ENCODE measurements at regions not wholly inside any gene's neighbourhood (a gene's known extent, or its start where the extent isn't known, plus 50 kb on each side); places are given as distances from the start of the nearest gene placed in this dataset.
A peak's percentile ranks its signal among the peaks of the same experiment; 100 is the strongest.

DNA sequence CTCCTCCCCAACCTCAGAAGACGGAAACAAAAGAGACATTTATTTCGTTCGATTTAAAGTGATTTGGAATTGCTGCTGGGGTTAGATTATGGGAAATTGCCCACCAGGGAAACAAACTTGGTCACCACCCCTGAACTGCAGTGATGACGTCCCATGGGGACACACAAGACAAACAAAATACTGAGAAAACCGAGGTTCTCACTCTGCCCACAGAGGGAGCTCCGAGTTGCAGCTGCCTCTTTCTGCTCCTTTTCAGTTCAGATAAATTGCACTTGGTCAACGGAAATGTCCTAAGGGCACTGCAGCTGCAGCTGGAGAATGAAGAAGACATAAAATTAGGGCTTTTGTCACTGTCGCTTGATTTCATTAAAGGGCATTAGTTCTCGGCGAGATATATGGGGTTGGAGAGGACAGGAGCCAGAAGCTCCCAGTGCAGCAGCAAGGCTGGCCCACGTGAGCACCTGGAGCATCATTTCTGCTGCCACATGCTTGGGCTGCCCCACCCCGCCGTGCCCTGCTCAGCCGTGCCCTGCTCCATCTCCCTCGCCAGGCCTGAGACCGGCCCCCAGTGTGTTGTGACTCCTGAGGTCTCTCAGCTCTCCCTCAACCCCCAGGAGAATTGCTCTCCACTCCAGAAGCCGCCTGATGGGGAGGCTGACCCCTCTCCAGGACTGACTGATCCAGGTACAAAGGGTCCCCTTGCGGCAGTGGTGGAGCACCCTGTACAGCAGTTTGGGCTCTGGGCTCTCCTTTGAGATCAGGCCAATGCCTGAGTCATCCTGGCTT lies 231.7 kb upstream of the AJAP1 start:
- no peak for DNase-seq (ENCODE audit: low read depth in 3 of 3)

DNA sequence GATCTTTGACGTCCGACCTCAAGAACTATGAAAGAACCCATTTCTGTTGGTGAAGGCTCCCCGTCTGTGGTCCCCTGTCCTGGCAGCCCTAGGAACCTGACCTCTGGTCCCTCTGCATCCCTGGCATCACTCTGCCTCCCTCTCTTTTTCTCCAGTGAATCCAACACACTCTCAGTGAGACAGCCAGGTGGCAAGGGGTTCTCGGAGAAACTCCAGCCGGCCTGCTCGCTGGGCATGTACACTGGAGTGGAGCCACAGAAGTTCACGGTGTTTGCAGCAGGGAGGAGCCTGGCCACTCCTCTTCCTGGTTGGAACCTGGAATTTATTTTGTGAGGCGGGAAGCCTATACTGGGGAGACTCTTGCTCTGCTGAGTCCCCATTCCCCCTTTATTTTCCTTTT lies 230.2 kb upstream of the AJAP1 start:
- no peak for DNase-seq (ENCODE audit: low read depth in 3 of 3)

DNA sequence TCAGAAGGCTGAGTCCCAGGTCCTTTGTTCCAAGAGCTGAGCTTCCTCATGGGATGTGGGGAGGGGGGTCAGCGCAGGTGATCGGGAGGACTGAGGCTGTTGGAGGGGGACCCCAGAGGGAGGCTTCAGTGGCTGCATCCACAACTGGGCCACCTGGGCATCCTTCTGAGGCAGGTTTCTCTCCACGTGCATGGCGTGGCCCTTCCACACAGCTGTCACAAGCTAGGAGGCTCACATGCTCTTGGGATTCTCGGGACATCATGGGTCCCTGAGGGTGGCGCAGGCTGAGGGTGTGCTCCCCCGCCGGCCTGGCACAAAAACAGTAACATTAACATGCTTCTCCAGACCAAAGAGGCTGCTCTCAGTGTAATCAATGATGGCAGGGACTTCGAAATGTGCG lies 229.6 kb upstream of the AJAP1 start:
- no peak for DNase-seq (ENCODE audit: low read depth in 3 of 3)

DNA sequence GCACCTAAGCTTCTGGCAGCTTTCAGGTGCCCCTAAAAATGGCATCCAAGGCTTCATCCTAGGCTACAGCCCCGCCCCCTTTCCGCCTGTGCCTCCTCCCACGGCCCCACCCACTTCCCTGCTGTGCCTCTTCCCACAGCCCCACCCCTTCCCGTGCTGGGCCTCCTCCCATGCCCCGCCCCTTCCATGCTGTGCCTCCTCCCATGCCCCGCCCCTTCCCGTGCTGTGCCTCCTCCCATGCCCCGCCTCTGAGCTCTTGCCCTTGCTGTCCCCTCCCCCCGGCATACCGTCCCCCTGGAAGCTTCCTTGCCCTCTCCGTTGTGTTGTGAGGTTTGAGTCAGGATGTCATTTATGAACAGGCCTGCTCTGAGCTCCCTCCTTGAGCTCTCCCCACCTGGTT lies 228.5 kb upstream of the AJAP1 start:
- peak in 1 of 3 experiments; percentile 0 for DNase-seq (ENCODE audit: low read depth in 3 of 3)

DNA sequence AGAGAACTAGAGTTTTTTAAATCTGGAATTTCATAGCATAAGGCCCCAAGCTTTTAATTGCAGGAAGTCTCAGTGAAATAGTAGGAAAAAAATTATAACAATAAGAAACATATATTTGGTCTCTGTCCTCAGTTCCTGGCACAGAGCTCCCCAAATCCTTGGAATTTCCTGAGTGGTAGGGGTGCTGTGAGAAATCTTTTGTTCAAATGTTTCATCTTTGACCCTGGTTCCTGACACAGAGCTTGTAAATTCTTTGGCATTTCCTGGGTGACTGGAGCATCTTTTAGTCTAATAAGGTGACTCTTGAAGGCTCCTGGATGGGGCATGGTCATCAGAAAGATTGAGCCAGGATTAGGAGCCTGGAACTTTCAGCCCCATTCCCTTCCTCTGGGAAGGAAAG lies 225.7 kb upstream of the AJAP1 start:
- no peak for DNase-seq (ENCODE audit: low read depth in 3 of 3)

DNA sequence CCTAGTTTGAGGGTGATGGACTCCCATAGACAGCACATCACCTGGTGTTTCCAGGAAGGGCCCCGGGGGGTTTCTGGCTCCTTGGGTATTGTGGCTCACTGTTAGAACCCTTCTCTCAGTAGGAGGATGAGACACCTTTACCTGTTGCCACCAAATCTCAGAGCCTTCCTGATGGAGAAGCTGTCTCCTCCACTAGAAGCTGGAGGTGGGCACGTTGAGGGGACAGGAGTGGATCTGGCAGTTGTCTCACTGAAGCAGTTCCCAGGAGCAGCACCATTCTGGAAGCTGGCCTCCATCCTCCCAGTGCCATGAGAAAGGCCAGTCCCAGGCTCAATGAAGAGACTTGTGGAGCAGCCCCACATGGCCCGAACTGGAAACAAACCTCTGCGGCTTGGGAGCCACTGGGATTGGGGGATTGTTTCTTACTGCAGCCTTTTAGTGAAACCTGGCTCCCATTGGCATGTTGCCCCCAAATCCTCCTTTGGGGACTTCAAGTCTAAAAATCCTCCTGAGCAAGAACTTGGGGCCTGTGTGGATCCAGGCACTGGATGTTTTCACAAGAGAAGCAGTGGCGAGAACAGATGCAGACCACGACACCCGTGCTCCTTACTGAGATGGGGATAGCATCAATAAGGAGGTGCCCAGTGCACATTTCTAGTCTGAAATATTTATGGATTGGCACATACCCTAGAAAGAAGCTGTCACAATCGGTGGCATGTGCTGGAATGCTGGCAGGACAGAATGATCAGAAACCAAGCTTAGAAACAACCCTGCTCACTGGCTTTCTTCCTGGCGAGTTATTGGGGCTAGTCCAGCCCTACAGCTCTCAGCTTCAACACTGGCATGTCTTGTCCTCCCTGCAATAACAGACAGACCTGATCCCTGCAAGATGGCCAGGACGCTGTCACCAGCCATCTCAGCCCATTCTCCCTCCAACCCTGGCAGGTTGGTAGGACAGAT lies 223.7 kb upstream of the AJAP1 start:
- no peak for DNase-seq (ENCODE audit: low read depth in 3 of 3)

DNA sequence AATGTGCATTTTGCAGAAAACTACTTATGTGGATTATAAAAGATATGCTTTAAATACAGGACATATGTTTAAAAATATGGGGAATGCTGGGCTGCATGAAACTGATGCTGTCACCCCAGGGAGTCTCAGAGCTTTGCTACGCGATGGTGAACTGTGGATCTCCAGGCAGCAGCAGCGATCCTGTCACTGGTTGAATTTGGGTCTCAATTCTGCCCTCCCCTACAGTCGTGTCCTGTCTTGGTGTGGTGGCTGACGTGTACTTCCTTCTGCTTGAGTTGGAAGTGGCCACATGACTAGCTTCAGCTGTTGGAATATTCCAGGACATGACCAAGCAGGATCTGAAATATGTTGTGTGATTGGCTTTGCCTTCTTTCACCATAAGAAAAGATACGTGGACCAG lies 222.9 kb upstream of the AJAP1 start:
- DNase-seq (ENCODE audit: low read depth in 3 of 3): no peak

DNA sequence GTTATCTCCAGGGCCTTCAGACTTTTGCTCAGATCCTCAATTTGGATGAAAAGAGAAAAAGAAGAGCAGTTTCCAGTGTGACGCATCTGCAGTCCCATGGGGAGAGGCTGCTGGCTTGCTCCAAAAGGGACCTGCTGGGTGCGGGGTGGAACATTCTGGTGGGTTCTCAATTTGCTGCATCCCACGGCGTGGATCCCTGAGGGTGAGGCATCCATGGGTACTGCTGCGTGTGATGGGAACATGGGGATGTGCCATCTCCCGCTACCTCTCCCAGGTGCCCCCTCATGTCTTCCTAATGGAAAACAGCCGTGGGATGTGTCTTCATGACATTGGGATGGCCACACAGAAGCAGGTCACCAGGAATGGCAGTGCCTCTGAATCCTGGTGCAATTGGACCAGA lies 221.3 kb upstream of the AJAP1 start:
- DNase-seq (ENCODE audit: low read depth in 3 of 3): no peak

DNA sequence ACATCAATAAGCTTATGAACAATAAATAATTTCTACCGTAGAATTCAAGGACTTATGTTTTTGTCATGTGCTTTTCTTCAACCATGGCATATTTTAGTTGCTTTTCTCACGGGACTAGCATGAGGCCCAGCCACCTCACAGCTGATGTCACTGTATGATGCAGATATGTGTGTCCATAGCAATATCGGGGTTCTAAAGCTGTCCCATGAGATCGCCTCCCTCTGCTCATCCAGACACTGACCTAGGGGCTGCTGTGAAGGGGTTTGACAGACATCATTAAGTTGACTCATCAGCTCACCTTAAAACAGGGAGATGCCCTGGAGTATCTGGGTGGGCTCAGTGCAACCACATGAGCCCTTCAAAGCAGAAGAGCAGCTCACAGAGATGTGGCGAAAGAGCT lies 210.3 kb upstream of the AJAP1 start:
- no peak for DNase-seq (ENCODE audit: low read depth in 3 of 3)

DNA sequence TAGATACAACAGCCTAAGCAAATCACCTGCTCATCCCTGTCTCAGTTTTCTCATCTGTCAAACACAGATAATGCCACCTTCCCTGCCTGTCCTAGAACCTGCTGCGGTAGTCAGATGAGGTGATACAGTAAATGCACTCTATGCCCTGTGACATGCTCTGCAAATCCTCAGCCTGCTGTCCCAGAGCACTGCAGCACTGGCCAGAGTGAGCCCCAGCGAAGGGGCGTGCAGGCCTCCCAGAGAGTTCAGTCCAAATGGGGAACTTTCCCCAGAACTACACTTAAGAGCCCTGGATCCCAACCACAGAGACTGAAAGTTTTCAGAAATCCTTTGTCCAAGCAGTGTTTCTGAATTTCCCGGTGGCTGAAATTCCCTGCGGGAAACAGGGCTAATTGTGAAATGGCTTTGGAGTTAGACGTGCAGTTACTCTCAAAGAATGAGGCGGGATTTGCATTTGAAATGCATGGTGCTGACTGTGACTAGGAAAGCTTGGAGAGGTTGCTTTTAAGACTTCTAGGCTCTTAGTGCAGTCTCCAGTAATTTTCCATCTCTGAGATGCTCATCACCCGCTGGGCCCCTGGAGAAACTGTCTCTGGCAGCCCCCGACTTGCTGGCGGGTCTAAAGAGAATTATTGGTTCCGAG lies 206.5 kb upstream of the AJAP1 start:
- DNase-seq (ENCODE audit: low read depth in 3 of 3): no peak

DNA sequence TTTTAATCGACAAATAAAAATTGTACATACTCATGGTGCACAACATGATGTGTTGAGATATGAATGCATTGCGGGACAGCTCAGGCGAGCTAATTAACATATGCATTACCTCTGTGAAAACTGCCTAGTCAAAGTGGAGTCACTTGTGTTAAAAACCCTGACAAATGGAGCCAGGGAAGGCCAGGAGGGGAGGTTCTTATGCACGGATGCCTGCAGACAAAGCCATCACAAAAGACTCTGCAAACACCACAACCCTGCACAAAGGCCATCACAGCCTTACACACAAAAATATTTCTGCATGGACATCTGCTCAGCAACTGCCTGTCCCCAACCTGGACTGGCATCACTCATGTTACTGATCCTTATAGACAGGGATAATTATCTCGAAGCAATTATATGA lies 204.4 kb upstream of the AJAP1 start:
- no peak for DNase-seq (ENCODE audit: low read depth in 3 of 3)

DNA sequence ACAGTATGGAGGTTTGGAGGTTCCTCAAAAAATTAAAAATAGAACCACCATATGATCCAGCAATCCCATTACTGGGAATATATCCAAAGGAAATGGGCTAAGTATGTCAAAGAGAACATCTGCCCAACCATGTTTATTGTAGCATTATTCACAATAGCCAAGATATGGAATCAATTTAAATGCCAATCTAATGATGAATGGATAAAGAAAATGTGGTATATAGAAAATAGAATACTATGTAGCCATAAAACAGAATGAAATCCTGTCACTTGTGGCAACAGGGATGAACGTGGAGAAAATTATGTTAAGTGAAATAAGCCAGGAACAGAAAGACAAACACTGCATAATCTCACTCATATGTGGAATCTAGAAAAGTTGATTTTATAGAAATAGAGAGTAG lies 201.7 kb upstream of the AJAP1 start:
- no peak for DNase-seq (ENCODE audit: low read depth in 3 of 3)

DNA sequence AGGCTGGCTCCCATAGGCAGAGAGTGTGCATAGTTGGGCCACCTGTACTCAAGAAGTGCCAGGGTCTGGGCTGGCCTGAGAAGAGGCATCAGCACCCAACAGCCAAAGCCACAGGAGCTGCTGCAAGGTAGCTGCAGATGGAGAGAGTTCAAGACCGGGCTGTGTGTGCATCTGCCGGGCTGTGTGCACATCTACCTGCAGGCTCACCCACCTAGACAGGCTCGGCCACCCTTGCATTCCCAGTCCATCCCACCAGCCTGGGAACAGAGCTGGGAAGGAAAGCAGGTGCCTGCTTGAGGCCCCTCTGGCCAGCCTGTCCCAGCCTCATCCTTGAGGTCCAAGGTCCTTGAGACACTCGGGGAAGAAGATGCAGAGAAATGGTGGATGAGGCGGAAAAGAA lies 194.4 kb upstream of the AJAP1 start:
- no peak for DNase-seq (ENCODE audit: low read depth in 3 of 3)

DNA sequence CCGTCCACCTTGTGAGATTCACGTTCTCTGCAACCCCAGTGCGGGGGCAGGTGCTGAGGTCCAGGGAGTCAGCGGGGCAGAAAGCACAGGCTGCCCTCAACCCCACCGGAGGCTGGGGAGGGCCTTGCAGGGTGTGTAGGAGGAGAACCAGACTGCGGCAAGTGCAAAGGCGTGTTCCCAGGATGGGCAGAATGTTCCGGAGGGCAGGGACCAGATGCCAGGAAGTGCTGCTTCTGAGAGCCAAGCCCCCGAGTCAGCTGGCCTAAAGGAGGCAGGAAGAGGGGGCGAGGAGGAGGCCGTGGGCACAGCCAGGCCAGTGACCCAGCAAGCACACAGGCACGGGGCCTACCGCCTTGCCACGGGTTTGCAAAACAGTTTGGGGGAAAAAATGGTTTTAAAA lies 193.8 kb upstream of the AJAP1 start:
- no peak for DNase-seq (ENCODE audit: low read depth in 3 of 3)

DNA sequence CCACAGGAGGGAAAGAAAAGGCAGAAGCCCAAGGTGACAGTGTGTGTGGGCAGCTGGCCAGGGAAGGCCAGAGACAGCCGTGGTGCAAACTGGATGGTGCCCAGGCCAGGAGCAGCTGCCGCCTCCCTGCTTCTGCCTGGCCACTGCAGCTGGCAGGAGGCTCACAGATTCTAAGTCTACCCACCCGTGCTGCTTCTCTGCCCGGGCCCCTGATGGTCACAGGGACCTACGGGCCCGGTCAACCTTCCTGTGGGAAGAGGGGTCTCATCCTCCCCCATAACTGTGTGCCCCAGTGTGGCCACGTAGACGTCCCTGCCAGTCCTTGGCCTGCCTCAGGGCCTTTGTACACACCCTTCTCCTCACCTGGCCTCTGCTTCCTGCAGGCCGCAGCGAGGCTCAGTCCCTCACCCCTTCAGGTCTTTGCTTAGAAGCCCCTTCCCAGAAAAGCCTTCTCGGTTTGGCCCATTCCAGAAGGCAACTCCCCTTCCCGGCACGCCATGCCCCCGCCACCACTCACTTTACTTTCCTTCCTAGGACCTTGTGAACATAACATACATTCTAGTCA lies 192.6 kb upstream of the AJAP1 start:
- DNase-seq (ENCODE audit: low read depth in 3 of 3): no peak

DNA sequence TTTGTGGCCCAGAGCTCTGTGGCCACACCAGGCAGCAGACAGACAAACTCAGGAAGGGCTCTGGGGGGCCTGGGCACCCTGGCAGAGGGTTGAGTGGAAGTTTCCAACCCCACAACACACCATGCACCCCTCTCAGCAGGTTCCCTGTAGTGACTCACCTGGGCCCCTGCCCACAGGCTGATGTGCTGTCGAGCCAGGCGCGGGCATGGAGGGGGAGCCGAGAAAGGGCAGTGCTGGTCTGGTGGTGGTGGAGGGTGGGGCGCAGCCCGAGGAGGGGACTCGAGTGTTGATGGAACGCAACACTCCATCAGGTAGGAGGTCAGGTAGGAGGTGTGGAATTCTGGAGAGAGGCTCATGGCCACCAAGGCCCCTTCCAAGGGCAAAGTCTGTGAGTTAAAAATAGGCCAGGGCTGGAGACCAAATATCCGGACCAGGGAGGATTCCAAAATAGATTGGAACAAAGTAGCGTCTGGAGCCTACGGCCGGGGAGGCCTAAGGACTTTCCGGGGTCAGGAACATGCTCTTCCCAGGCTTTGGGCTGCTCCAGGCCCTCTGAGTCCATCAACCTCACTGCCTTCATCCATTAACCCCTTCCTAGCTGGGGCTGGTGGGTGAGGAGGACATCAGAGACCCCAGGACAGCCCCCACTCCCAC lies 191.5 kb upstream of the AJAP1 start:
- DNase-seq (ENCODE audit: low read depth in 3 of 3): no peak

DNA sequence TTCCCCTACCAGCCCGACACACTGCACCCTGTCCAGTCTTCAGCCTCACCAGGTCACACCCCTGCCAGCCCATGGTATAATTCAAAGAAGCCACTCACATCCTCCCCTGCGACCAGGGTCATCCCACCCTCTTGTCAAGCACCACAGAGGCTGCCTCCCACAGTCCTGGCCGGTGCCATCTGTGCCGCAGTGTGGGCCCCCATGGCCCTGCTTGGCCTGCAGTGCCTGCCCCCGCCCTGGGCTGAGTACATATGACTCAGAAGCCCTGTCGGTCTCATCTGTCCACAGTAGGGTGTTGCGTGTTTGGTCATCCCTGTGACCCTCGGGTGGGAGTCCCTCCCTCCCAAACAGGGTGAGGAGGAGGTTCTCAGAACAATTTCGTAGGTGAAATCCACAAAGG lies 190.8 kb upstream of the AJAP1 start:
- DNase-seq (ENCODE audit: low read depth in 3 of 3): no peak

DNA sequence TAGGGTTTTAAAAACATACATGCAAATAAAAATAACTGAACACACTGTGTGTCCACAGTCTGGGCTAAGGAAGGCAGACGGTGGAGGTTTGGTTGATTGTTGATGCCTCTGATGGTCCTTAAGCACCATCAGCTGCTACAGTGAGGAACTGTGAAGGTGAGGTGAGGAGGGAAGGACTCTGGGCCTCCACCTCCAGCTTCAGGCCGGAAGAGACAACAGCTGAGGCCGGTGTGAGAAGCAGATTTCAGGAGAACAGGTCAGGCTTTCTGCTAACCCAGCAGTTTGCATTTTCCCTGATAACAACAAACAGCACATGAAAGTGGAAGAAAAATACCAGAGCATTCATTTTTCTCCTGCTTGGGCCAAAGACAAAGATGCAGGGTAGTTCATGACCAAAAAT lies 189.9 kb upstream of the AJAP1 start:
- DNase-seq (ENCODE audit: low read depth in 3 of 3): no peak

DNA sequence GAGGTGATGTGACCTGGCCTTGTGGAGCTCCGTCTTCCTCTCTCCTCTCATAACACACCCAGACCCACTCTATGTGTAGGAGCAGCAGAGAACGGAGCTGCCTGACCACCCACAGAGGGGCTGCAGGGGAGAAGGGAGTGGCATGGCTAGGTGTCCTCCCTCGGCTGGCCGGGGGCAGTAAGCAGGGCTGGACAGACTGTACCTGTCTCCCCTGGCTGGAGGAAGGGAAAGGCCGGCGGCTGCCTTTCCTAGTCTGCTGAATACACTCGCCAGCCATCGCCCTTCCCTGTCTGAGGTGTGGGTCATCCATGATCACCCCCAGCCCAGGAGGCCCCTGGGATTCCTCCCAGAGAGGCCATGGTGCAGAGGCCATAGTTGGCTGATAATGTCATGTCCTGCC lies 187.2 kb upstream of the AJAP1 start:
- no peak for DNase-seq (ENCODE audit: low read depth in 3 of 3)

DNA sequence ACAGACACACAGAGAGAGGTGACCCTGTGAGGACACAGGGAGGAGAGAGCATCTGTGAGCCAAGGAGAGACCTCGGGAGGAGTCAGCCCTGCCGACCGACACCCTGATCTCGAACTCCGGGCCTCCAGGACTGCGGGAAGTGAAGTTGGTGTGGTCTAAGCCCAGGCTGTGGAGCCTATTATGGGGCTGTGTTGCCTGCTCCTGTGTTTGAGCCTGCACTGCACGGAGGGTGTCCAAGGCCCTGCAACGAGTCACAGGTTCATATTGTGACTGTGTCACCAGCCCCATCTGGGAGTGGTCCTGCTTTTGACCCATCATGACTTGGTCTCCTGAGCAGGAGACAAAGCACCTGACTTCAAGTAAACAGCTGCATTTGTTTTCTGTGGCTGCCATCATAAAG lies 186.0 kb upstream of the AJAP1 start:
- no peak for DNase-seq (ENCODE audit: low read depth in 3 of 3)

DNA sequence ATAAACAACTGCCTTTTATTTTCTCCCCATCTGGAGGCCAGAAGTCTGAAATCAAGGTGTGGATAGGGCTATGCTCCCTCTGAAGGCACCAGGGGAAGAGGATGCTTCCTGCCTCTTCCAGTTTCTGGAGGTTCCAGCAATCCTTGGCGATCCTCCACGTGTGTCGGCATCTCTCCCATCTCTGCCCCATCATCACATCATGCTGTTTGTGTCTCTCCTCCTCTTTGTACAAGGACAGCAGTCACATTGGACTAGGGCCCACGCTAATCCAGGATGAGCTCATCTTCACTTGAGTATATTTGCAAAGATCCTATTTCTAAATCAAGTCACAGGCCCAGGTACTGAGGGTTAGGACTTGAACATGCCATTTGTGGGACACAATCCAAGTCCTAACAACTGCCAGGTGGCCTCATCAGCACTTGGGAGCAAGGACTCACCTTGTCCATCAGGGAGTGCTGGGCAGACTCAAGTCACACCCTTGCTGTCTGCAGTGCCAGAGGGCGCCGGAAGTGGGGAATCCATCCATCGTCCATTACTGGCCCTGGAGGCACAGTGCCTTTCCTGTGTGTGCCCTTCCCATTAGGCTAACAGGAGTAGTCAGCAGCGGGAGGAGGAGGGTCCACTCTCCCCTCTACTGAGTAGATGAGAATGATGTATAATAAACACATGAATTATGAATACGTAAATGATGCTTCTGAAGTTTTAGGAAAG lies 185.4 kb upstream of the AJAP1 start:
- no peak for DNase-seq (ENCODE audit: low read depth in 3 of 3)

All from stimulated activated CD4-positive, alpha-beta T cell treated with anti-CD3 and anti-CD28 coated beads, TNF-alpha, amount 100 ng/mL, for 4 hours (primary cell).